ENCODE measurements at regions not wholly inside any gene's neighbourhood (a gene's known extent, or its start where the extent isn't known, plus 50 kb on each side); places are given as distances from the start of the nearest gene placed in this dataset.

DNA sequence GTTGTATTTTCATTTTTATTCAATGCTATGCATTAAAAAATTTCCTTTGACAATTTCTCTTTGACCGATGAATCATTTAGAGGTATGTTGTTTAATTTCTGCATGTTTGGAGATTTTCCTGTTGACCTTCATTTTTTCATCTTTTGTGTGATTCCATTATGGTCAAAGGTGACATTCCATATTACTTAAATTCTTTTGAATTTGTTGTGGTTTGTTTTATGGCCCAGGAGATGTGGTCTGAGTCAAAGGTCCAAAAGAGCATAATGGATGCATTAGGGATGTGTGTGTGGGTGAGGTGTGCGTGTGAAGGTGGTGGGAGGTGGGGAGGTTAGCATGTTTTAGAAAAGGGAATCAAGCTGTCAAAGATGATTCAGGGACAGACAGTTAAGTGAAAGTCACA lies 76.0 kb upstream of the GIMD1 start:
- intact Hi-C loops (cut with micrococcal nuclease; ENCODE audit: unreplicated experiment), result loop anchor here (2.0 kb wide), 1 partner anchor 22 kb away; no protein-coding TSS in a partner anchor
- no peaks in the 10 kb centered on the region for H3K36me3 Mint-ChIP-seq (ENCODE audit: insufficient read depth, unreplicated experiment)
- no TSS peak for BruUV-seq (replicated peaks)
- Histone ChIP-seq H3K4me3 (ENCODE audit: low read depth, low read length) (no peak overlapping the region), H3K9me3 (peaks cover 33% of the 10 kb centered on the region), H3K27me3 (replicated peaks; ENCODE audit: control insufficient read depth, insufficient read depth, low read length) (no peaks in the 10 kb centered on the region), H3K36me3 (ENCODE audit: control insufficient read depth, insufficient read depth, low read length) (no peaks in the 10 kb centered on the region), H3K4me1 (no peaks in the 10 kb centered on the region; the same call in 1 of the 2 replicates)
- DNase-seq, result peak; percentile 40 to 43
- H3K27ac Mint-ChIP-seq (ENCODE audit: unreplicated experiment), result peak overlapping the region; percentile 9
- no peak overlapping the region for H3K4me3 Mint-ChIP-seq (ENCODE audit: unreplicated experiment)
- H3K27me3 Mint-ChIP-seq (ENCODE audit: insufficient read depth, unreplicated experiment), result no peaks in the 10 kb centered on the region
- TF ChIP-seq, protein P1, sequence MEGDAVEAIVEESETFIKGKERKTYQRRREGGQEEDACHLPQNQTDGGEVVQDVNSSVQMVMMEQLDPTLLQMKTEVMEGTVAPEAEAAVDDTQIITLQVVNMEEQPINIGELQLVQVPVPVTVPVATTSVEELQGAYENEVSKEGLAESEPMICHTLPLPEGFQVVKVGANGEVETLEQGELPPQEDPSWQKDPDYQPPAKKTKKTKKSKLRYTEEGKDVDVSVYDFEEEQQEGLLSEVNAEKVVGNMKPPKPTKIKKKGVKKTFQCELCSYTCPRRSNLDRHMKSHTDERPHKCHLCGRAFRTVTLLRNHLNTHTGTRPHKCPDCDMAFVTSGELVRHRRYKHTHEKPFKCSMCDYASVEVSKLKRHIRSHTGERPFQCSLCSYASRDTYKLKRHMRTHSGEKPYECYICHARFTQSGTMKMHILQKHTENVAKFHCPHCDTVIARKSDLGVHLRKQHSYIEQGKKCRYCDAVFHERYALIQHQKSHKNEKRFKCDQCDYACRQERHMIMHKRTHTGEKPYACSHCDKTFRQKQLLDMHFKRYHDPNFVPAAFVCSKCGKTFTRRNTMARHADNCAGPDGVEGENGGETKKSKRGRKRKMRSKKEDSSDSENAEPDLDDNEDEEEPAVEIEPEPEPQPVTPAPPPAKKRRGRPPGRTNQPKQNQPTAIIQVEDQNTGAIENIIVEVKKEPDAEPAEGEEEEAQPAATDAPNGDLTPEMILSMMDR (IDR thresholded peaks at IDR 0.05; ENCODE audit: insufficient read depth in 1 of 2, low read depth in 1 of 2, low read length in 1 of 2, severe bottlenecking in 1 of 2, unreplicated experiment in 1 of 2), result no peak
- H3K4me1 Mint-ChIP-seq (ENCODE audit: low read depth, unreplicated experiment), result peaks cover 9% of the 10 kb centered on the region
- H3K9me3 Mint-ChIP-seq (ENCODE audit: unreplicated experiment), result peaks cover 42% of the 10 kb centered on the region
- CTCF ChIA-PET, result no interaction called here
- POLR2A ChIA-PET, result no interaction called here

DNA sequence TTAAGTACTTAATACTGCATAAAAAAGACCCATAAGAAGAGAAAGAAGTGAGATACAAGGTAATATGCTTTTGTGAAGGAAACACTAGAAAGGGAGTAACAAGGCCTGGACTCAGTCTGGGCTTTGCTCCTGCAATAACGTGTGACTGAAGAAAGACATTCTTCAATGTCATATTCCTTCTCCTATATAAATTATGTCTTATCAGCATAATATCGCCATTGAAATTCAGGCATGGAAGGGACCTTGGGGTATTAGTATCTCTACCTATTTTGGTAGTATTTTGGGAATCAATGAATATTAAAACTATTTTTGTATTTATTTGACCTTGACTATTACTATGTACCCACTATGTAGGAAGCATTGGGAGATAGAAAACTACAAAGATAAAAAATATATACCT lies 62.2 kb upstream of the GIMD1 start:
- H3K27ac Mint-ChIP-seq (ENCODE audit: unreplicated experiment), result no peak overlapping the region
- no peaks in the 10 kb centered on the region for H3K4me1 ChIP-seq
- no TSS peak for BruUV-seq (replicated peaks)
- H3K36me3 Mint-ChIP-seq (ENCODE audit: insufficient read depth, unreplicated experiment), result no peaks in the 10 kb centered on the region
- no peaks in the 10 kb centered on the region for H3K36me3 ChIP-seq (ENCODE audit: control insufficient read depth, insufficient read depth, low read length)
- no peaks in the 10 kb centered on the region; the same call in 1 of the 2 replicates for H3K9me3 ChIP-seq
- DNase-seq, result no peak
- no peaks in the 10 kb centered on the region for H3K27me3 ChIP-seq (replicated peaks; ENCODE audit: control insufficient read depth, insufficient read depth, low read length)
- no peak overlapping the region for H3K4me3 Mint-ChIP-seq (ENCODE audit: unreplicated experiment)
- no peak overlapping the region for H3K4me3 ChIP-seq (ENCODE audit: low read depth, low read length)
- H3K9me3 Mint-ChIP-seq (ENCODE audit: unreplicated experiment), result peaks cover 17% of the 10 kb centered on the region
- TF ChIP-seq, protein P1 (IDR thresholded peaks at IDR 0.05; ENCODE audit: insufficient read depth in 1 of 2, low read depth in 1 of 2, low read length in 1 of 2, severe bottlenecking in 1 of 2, unreplicated experiment in 1 of 2), result no peak
- intact Hi-C loops (cut with micrococcal nuclease; ENCODE audit: unreplicated experiment), result no loop called here
- CTCF ChIA-PET, result no interaction called here
- POLR2A ChIA-PET, result no interaction called here
- H3K4me1 Mint-ChIP-seq (ENCODE audit: low read depth, unreplicated experiment), result no peaks in the 10 kb centered on the region
- H3K27me3 Mint-ChIP-seq (ENCODE audit: insufficient read depth, unreplicated experiment), result no peaks in the 10 kb centered on the region

DNA sequence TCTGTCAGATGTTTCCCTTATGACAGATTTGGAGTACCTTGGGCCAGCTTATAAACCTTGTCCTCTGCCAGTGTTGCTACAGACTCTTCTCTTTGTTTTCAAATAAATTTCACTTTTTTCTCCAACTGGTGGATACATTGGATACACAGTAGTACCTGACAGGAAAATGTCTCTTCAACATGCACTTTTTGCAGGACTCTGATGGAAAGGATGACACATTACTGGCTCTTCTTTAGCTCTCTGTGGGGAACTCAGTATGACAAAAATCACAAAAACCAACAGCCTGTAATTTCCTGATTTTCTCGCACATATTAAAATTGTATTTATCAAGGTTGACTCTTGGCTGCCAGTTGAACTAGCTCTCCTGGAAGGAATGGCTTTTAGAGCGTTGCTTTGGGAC lies 61.3 kb upstream of the GIMD1 start:
- ChIA-PET CTCF (no interaction called here), POLR2A (no interaction called here)
- Mint-ChIP-seq H3K4me1 (ENCODE audit: low read depth, unreplicated experiment) (no peaks in the 10 kb centered on the region), H3K9me3 (ENCODE audit: unreplicated experiment) (peaks cover 17% of the 10 kb centered on the region), H3K27ac (ENCODE audit: unreplicated experiment) (no peak overlapping the region), H3K4me3 (ENCODE audit: unreplicated experiment) (no peak overlapping the region), H3K36me3 (ENCODE audit: insufficient read depth, unreplicated experiment) (no peaks in the 10 kb centered on the region), H3K27me3 (ENCODE audit: insufficient read depth, unreplicated experiment) (no peaks in the 10 kb centered on the region)
- BruUV-seq (replicated peaks), result no TSS peak
- Histone ChIP-seq H3K36me3 (ENCODE audit: control insufficient read depth, insufficient read depth, low read length) (no peaks in the 10 kb centered on the region), H3K27me3 (replicated peaks; ENCODE audit: control insufficient read depth, insufficient read depth, low read length) (no peaks in the 10 kb centered on the region), H3K9me3 (no peaks in the 10 kb centered on the region; the same call in 1 of the 2 replicates), H3K4me3 (ENCODE audit: low read depth, low read length) (no peak overlapping the region), H3K4me1 (no peaks in the 10 kb centered on the region)
- TF ChIP-seq, protein P1 (IDR thresholded peaks at IDR 0.05; ENCODE audit: insufficient read depth in 1 of 2, low read depth in 1 of 2, low read length in 1 of 2, severe bottlenecking in 1 of 2, unreplicated experiment in 1 of 2), result no peak
- intact Hi-C loops (cut with micrococcal nuclease; ENCODE audit: unreplicated experiment), result no loop called here
- no peak for DNase-seq

All from Caco-2 (cell line).